CD4-positive, alpha-beta T cell treated with Interleukin-17A for 1 hour (primary cell): ENCODE measurements at regions not wholly inside any gene's neighbourhood (a gene's known extent, or its start where the extent isn't known, plus 50 kb on each side); places are given as distances from the start of the nearest gene placed in this dataset.

Source experiments
- DNase-seq: peaks from one replicate; pipeline ENCODE4 v3.0.0-alpha.2; 2020

DNA sequence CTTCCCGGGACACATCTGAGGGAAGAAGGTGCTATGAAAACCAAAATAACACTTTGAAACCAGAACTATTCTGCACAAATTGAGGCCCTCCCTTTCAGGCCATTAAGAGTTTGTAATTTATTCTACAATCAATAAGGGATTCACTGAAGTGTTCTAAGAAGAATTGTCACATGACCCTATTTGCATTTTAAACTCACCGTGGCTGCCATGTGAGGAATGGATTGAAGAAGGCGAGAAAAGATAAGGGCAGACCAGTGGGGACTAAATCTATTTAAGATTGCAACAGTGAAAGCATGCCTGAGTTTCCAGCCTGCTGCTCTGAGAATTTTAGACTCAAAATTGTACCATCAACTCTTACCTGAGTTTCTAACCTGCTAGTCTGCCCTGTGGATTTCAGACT is 408.8 kb upstream of the SALL1 start:
- DNase-seq = no peak

DNA sequence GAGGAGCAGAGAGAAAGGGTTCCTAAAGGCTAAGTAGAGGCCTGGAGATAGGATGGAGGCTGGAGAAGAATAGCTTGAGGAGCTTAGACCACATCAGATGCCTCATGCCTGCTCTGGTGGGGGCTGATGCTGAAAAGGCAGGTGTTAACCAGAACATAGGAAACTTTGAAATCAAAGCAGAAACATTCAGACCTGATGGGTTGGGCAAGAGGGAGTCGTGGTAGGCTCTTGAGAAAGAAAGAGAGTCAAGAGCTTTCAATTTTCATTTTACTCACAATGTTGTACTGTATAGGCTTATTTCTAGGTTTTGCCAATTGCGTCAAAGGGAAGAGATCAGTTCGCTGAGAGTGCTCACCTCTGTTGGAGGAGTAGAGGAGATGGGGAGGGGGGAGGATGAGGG is 406.6 kb upstream of the SALL1 start:
- DNase-seq = no peak

DNA sequence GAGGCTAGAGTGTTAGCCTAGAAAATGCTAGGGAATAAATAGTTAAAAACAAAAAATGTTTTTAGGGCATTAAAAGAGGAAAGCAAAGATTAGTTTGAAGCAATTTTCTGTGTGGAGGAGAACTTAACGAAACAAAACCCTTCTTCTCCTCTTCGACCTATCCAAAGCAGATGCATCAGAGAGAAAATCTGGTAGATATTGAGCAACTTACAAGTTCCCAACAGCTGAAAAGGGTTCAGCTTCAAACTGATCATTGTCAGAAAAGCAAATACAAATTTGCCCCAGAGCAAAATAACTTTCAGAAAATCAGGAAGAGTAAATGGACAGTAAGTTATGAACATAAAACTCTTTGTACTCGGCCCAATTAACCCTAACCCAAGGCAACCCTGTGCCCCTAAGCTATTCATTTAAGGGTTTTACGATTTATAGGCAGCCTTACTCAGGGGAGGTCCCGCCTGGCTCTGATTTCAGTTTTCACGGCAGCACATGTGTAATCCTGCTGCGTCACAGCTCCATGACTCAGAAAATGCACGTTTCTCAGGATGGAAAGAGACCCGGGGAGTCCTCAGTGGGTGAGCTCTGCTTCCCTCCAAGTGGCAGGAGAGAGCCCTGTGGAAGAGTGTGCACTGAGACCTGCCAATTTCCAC is 405.7 kb upstream of the SALL1 start:
- DNase-seq = no peak

DNA sequence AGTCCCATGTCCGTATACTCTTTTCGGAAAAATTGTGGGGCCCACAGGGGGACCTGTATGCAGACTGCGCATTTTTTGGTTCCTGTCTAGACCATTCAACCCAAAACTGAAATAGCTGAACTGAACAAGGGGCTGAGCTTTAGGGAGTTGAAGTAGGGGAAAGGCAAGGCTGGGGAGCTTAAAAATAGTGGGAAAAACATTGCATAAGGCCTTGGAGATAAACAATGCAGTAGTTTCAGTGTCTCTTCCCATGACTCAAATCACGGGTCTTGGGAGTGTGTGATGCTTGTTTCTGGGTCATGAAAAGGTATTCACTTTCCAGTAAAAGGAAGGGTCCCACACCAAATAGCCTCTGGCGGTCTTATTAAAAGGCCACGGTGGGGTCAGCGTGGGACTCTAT is 402.8 kb upstream of the SALL1 start:
- no peak for DNase-seq

DNA sequence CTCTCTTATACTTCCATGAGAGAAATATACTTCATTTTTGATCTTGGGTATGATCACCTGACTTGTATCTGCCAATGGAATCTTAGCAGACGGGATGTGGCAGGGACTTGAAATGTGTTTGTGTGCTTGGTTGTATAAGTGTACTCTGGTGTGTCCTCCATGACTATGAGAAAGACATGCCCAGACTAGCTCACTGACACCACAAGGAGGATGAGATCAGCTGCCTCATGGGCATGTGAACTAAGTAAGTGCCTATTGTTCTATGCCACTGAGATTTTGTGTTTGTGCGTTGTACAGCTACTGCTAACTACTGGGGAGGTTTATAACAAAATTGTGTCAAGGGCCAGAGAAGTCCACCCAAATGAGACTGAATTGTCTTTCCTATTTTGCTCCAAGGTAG is 402.2 kb upstream of the SALL1 start:
- no peak for DNase-seq

DNA sequence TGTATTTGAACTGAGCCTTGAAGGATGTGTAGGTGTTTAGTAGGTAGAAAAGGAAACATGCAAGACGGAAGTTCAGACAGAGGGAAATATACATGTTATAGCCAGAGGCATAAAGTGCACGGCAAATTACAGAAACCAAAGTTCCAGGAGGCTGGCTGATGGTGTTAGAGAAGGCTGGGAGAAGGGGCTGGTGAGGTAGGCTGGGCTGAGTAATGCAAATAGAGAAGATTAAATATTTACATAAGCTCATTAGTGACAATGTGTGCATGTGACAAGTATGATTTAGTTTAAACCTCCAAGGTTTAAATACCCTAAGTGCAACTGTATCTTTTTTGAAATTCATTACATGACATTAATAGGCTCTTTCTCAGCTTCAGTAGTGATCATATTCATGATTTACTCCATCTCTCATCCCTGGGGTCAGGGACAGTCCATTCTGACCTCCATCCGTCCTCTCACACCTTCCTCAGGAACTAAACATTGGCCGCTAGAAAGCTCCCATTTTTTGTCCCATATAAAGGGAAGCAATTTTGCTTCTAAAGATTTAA is 399.8 kb upstream of the SALL1 start:
- no peak for DNase-seq

DNA sequence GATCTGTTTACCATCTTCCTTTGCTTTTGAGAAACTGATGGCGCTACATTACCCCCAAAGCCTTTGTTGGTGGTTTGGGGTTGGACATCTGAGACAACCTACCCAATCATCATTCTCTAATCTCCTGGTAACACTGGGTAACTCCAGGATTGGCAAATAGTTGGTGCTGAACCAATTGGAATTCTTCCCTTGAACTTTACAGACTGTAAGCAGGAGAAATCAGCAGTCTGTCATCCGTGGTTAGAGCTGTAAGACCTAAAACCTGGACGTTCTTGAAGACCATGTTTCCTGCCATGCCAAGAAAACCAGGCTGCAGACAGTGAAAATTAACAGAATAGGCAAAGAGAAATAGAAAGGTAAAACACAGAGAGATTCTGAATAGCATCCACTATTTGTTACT is 398.8 kb upstream of the SALL1 start:
- DNase-seq = no peak

DNA sequence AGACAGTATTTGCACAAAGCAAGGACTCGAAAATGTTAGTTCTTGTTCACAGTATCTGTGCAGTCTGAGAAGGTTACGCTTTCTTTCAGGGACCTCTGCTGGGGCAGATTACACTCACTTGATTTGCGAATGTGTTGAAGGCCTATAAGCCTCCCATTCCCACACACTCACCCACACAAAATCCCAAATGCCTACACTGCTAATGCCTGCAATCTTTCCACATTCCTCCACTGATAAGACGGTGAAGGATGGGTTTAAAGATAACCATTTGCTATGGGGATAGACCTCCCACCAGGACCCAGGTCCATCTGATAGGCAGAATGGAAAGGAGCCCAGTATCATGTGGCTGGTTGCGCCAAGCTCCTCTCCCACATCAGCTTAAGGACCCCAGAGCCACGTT is 394.9 kb upstream of the SALL1 start:
- DNase-seq = no peak

DNA sequence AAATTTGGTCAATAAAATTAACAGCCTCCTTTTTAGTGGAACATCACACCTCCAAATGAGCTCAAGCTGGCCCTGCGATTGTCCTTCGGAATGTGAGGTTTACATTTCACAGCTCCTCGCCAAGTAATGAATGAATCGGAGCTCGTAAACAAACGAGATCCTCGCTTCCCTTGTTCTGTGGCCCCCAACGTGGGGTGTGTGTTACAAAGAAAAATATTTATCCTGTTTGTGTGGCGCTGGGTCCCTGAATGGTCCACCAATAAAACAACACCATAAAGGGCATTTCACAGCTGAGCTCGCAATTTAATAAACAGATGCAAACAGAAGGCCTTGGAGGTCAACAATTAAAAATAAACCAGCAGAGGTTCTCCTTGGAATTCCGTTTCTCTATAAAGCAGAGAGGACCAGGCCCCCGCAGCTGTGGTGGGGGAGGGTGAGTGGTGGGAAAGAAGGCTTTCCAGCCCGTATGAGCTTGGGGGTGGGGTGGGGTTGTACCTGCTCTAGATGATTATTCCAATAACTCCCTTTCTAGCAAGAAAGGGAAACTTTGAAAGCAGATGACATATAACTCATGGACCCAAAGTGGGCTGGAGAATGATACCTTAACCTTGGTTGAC is 393.9 kb upstream of the SALL1 start:
- DNase-seq = no peak

DNA sequence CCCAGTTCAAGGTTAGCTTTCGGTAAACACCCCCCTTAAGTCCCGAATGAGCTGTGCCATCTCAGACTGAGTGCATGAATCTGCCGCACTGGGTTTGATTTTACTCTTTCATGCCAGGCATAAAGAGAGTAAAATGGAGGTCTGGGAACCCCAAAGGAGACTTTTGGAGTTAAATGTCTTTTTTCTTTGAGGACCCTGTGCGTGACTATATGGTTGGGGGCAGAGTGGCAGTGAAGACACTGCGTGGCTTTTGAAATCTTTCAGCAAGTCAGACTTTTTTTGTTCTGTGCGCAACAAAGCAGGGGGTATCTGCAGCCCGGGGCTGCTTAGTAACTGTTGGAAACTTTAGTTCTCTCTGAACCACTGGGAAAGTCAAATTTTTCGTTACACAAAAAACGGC is 392.9 kb upstream of the SALL1 start:
- no peak for DNase-seq

DNA sequence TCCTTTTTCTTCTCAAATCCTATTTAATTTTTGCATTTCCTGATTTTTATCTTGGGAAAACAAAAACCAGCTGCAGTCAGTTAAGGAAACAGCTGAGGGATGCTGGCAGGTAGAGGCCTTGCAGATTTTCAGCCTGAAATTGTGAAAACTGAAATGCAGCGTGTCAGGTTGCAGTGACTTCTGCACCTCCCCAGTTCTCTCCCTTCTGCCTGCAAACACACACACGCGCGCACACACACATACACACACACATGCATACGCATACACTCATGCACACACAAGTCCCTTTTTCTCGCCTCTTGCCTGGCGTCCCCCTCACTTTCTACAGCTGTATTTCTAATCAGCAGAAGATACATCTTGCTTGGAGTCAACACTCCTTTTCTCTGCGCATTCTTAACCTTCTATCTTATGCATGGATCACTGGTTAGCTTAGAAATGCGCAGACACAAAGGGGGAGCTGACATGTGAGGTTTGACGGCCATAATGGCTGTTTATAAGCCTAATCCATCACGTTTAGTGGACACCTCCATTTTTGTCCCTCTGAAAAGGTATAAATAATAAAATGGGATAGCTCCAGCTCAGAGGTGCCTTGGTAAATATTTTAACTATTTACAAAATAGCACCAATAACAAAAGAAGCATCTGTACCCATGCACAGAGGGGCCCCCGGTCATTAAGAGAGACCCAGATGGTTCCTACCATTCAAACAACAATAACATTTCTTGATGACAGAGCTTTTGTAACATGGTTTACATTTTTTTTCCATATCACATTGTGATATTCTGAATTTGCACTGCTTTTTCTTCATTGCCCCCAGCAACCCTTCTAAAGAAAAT is 392.1 kb upstream of the SALL1 start:
- DNase-seq = no peak

DNA sequence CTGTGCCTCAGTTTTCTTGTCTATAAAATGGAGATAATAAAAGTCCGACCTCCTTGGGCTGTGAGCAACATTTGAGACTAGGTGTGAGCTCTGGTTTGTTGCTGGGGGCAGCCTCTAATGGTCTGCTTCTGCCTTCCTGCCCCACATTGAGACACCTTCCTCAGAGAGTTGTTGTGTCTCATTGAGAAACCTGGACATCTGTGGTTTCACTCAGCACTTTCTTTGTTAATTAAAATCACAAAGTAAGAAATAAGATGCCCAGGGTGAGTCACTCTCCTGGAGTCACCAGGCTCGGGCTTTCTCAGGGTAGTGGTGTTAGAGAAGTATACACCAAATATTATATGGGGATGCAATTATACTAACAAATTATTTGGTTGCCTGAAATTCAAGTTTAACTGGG is 389.2 kb upstream of the SALL1 start:
- DNase-seq = no peak

DNA sequence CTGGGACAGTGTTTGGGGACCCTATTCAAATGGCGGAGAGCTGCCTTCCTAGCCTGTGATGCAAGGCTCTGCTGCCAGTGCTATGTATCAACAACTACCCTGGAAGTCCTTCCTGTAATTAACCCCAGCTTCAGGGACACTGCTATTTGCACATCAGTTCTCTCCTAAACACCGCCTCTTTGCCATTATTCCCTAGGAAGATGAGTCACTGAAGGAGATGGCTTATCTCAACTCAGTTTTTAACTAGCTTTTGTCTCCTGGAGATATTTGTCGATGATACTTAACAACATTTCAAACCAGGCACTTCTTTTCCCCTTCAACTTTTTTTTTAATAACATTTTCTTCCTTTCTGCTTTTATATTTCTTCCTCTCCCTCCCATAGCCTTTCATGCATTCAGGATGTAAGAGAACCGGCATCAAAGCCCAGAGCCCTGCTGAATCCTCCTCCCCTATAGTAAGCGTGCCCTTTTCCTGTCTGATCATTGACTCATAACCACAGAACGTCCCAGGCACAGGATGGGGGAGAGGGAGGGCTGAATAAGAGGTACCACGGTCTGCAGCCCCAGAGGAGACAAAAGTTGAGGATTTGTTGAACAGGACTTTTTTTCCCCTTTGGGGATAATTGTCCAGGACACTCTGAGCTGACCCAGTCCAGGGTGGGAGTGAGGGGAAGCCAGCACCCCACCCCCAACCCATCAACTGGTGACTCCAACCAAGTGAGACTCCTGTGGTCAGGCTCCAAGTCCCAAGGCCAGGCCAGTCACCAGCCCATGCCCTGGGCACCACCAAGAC is 387.8 kb upstream of the SALL1 start:
- DNase-seq = no peak

DNA sequence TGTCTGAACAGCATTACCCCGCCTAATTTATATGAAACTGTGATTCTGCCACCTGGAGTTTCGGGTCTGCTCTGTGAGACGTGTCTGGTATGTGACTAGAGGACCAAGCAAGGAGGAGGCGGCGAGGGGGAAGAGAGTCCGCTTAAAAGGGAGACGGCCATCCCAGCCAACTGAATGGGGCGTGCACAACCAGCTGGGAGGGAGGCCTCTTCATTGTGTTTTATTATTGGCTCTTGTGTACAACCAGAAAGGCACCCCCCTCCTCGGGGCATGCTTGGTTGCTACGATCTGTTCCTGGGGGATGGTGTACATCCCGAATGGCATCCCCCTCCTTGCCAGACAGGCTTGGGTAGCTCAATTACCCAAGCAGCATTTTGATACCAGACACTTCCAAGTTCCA is 384.5 kb upstream of the SALL1 start:
- no peak for DNase-seq

DNA sequence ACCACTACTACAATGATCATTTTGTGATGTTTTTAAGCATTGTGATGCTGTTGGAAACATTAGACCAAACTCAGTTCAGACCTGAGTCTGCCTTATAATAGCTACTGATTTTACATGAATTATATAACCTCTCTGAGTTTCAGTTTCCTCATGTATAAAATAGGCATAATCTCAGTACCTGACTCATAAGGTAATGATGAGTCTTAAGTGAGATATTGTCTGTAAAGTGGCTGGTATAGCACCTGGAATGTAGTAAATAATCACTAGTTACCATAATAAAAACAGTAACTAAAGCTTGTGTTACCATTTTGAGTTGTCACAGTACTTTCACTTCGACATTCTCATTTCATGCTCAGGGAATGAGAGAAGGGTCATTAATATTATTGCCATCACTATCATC is 381.5 kb upstream of the SALL1 start:
- DNase-seq = no peak

DNA sequence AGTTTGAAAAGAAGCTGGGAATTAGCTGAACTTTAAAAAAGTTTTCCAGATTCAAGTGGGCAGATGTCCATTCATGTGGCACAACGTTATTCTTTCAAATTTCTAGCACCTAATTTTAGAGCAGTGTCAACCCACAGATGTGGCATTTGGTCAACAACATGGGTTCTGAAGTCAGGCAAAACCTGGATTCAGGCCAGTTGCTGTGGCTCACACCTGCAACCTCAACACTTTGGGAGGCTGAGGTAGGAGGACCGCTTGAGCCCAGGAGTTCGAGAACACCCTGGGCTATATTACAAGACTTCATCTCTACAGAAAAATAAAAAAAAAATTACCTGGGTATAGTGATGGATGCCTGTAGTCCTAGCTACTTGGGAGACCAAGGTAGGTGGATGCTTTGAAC is 380.2 kb upstream of the SALL1 start:
- no peak for DNase-seq

DNA sequence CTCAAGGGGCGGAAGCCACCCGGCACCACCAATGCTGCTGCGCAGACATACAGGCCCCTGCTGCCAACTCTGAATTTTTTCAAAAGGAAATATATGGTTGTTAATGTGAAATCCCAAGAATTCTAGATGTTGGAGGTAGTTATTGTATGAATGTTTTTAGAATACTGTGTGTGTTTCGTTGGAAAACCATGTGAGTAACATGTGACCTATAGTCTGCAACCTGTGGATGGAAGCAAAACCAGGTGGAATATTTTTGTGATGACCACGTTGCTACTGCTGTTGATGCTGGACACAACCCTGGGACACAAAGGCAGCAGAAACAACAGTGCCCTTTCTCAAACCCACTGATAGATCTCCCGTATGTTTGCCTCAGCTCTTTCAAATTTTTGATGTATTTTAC is 376.3 kb upstream of the SALL1 start:
- DNase-seq = no peak

DNA sequence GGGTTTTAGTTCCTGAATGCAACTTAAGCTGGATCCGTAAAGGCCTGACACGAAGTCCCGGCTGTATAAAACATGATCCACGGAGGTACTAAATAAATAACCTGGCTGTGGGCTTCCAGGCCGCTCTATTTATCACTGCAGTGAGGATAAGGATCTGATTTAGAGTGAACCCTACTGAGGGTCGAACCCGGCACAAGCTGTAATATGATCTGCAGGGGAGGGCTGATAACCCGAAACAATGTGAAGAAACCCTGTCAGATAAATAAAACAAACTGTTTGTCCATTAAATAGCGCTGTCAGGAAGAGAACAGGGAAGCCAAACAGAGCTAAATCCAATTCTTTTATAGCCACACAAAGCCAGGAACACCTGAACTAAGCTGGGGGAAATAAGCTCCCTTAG is 375.6 kb upstream of the SALL1 start:
- no peak for DNase-seq

DNA sequence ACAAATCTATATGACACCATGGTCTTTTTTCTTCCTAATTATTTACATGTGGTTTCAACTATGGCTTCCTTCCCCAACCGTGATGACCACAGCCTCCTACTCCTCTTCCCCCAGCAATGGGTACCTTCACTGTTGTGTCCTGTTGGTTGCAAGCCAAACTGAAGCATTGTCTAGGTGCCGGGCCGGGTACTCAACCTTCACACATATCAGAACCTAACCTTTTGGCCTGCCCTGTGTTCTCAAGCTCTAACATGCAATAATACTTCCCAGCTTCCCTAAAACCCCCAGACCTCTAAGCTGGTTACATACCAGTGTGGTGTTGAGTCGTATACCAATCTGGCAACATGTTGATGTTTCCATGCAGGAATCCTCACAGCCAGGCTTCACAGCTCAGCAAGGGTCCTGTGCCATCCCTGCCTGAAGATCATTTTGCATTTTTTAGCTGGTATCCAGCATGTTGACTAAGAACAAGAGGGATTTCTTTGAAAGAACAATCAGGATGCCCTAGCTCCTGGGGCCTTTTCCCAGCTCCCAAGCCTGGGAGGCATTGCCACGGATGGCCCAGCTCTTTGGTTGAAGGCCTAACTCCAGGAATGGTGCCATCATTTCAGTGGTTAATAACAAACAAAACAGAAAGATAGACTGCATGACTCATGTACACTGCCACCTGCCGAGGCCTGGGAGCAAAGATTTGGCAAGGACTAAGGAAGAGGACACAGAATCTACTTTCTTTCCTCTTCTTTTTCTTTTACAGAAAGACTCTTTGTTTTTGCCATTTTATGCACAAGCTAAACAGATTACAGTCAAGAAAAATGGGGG is 373.7 kb upstream of the SALL1 start:
- no peak for DNase-seq

DNA sequence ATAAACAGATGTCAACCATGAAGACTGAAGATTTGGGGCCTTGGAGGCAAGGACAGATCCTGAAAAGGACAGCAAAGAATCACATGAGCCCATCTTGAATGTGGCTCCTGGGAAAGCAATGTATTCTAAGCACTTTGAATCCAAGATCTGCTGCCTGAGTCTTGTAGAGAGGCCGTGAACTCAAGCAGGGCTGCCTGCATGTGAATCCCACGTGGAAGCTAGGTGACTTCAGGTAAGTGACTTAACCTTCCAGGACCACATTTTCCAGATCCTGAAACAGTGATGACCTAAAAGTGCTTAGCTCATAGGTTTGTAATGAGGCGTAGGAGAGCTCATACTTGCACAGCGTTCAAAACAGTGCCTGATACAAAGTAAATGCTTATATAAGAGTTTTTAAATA is 373.0 kb upstream of the SALL1 start:
- no peak for DNase-seq

DNA sequence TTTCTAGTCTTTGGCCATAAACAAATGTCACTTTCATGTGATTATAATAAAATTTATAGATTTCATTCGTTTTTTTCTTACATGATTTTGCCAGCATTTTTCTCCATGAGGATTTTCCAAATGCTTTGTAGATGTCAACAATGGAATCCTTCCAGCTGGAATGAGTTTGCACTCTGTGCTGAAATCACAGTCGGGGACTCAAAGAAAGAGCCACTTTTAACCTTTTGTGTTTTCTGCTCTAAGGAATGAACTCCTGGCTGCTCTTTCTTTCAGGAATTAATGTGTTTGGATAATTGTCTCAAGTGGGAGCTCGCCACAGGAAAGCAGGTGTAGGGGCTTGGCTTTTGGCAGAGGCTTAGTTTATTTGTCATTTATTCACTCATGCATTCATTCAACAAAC is 372.3 kb upstream of the SALL1 start:
- no peak for DNase-seq

DNA sequence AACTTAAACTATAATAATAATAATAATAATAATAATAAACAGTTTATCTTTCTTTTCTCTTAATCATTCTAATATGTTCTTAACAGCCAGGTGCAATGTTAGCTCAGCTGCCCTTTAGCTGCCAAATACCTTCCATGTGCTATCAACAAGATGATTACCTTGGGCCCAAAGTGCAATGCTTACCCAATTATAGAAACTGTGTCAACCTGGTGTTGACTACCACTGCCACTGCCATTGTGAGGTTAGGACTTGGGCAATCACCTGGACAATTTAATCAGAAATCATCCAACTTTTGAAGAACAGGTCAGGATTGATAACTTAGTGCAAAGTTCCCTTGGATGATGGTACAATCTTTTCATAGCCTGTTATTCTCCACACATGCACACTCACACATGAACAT is 371.8 kb upstream of the SALL1 start:
- DNase-seq = no peak
